Activated T-cell treated with anti-CD3 and anti-CD28 coated beads, Interleukin-2, amount 50 U/mL, for 24 hours (primary cell): ENCODE measurements at regions not wholly inside any gene's neighbourhood (a gene's known extent, or its start where the extent isn't known, plus 50 kb on each side); places are given as distances from the start of the nearest gene placed in this dataset.

ENCODE experiments used
- DNase-seq: peaks from one replicate; pipeline ENCODE4 v3.0.0-alpha.2; 2020
- H3K27ac Mint-ChIP-seq: 2 replicates; pipeline ENCODE4 v1.8.0; 2020; ENCODE audit warnings: mild to moderate bottlenecking, mixed read lengths
- H3K27me3 Mint-ChIP-seq: 2 replicates; pipeline ENCODE4 v1.8.0; 2020; ENCODE audit warnings: mixed read lengths
- H3K36me3 Mint-ChIP-seq: 2 replicates; pipeline ENCODE4 v1.8.0; 2020; ENCODE audit warnings: low read depth, mixed read lengths
- H3K4me1 Mint-ChIP-seq: 2 replicates; pipeline ENCODE4 v1.8.0; 2020; ENCODE audit warnings: low read depth, mixed read lengths
- H3K4me3 Mint-ChIP-seq: 2 replicates; pipeline ENCODE4 v1.8.0; 2020; ENCODE audit warnings: mild to moderate bottlenecking, moderate library complexity, mixed read lengths
- H3K9me3 Mint-ChIP-seq: 2 replicates; pipeline ENCODE4 v1.8.0; 2020; ENCODE audit warnings: mixed read lengths

GRCh38 chr3:14252321-14253021 is 73.9 kb downstream of the LSM3 start:
- H3K36me3 Mint-ChIP-seq, result no peaks in the 10 kb centered on the region
- H3K9me3 Mint-ChIP-seq, result no peaks in the 10 kb centered on the region
- no peak overlapping the region for H3K4me3 Mint-ChIP-seq
- H3K27me3 Mint-ChIP-seq, result no peaks in the 10 kb centered on the region
- no peak overlapping the region for H3K27ac Mint-ChIP-seq
- DNase-seq, result peak; percentile 17
- no peaks in the 10 kb centered on the region for H3K4me1 Mint-ChIP-seq

- H3K9me3 Mint-ChIP-seq, result no peaks in the 10 kb centered on the region
Observed at GRCh38 chr3:14253022-14253706, 74.5 kb downstream of the LSM3 start.

GRCh38 chr3:14253707-14254382 is 75.2 kb downstream of the LSM3 start:
- Mint-ChIP-seq H3K4me1 (no peaks in the 10 kb centered on the region), H3K4me3 (no peak overlapping the region), H3K36me3 (no peaks in the 10 kb centered on the region), H3K9me3 (no peaks in the 10 kb centered on the region), H3K27ac (no peak overlapping the region), H3K27me3 (no peaks in the 10 kb centered on the region)
- peak; percentile 6 for DNase-seq

More at GRCh38 chr3:14253022-14253706, 74.5 kb downstream of the LSM3 start:
- Mint-ChIP-seq H3K27ac (no peak overlapping the region), H3K4me1 (no peaks in the 10 kb centered on the region), H3K36me3 (no peaks in the 10 kb centered on the region), H3K4me3 (no peak overlapping the region), H3K27me3 (no peaks in the 10 kb centered on the region)
- DNase-seq, result no peak

GRCh38 chr3:14254812-14255702 is 76.4 kb downstream of the LSM3 start:
- DNase-seq, result no peak
- no peak overlapping the region for H3K27ac Mint-ChIP-seq
- H3K4me1 Mint-ChIP-seq, result no peaks in the 10 kb centered on the region
- H3K4me3 Mint-ChIP-seq, result no peak overlapping the region
- no peaks in the 10 kb centered on the region for H3K9me3 Mint-ChIP-seq
- H3K27me3 Mint-ChIP-seq, result no peaks in the 10 kb centered on the region
- no peaks in the 10 kb centered on the region for H3K36me3 Mint-ChIP-seq

- Mint-ChIP-seq H3K9me3 (no peaks in the 10 kb centered on the region), H3K27me3 (peaks cover 4% of the 10 kb centered on the region), H3K27ac (no peak overlapping the region), H3K4me1 (no peaks in the 10 kb centered on the region), H3K4me3 (no peak overlapping the region), H3K36me3 (no peaks in the 10 kb centered on the region)
- no peak for DNase-seq
Observed at GRCh38 chr3:14256046-14256445, 77.4 kb downstream of the LSM3 start.

GRCh38 chr3:14256561-14257342 is 78.1 kb downstream of the LSM3 start:
- H3K27me3 Mint-ChIP-seq, result peaks cover 4% of the 10 kb centered on the region
- no peak overlapping the region for H3K27ac Mint-ChIP-seq
- H3K4me1 Mint-ChIP-seq, result no peaks in the 10 kb centered on the region
- H3K9me3 Mint-ChIP-seq, result no peaks in the 10 kb centered on the region
- no peak for DNase-seq
- no peaks in the 10 kb centered on the region for H3K36me3 Mint-ChIP-seq
- no peak overlapping the region for H3K4me3 Mint-ChIP-seq

- Mint-ChIP-seq H3K27me3 (peaks cover 6% of the 10 kb centered on the region), H3K36me3 (no peaks in the 10 kb centered on the region), H3K4me1 (no peaks in the 10 kb centered on the region), H3K9me3 (no peaks in the 10 kb centered on the region), H3K27ac (no peak overlapping the region), H3K4me3 (no peak overlapping the region)
- DNase-seq, result no peak
Observed at GRCh38 chr3:14258906-14259904, 80.6 kb downstream of the LSM3 start.

- no peaks in the 10 kb centered on the region for H3K9me3 Mint-ChIP-seq
- H3K4me3 Mint-ChIP-seq, result no peak overlapping the region
- no peaks in the 10 kb centered on the region for H3K36me3 Mint-ChIP-seq
- peaks cover 6% of the 10 kb centered on the region for H3K27me3 Mint-ChIP-seq
- no peaks in the 10 kb centered on the region for H3K4me1 Mint-ChIP-seq
- no peak for DNase-seq
- H3K27ac Mint-ChIP-seq, result no peak overlapping the region
Observed at GRCh38 chr3:14260463-14260862, 81.8 kb downstream of the LSM3 start.

GRCh38 chr3:14261229-14261628 is 82.6 kb downstream of the LSM3 start:
- no peaks in the 10 kb centered on the region for H3K4me1 Mint-ChIP-seq
- no peaks in the 10 kb centered on the region for H3K9me3 Mint-ChIP-seq
- peaks cover 6% of the 10 kb centered on the region for H3K27me3 Mint-ChIP-seq
- H3K4me3 Mint-ChIP-seq, result no peak overlapping the region
- DNase-seq, result peak; percentile 85
- H3K27ac Mint-ChIP-seq, result no peak overlapping the region
- H3K36me3 Mint-ChIP-seq, result no peaks in the 10 kb centered on the region

- Mint-ChIP-seq H3K27me3 (peaks cover 6% of the 10 kb centered on the region), H3K9me3 (no peaks in the 10 kb centered on the region), H3K36me3 (no peaks in the 10 kb centered on the region)
Observed at GRCh38 chr3:14262212-14262611, 83.6 kb downstream of the LSM3 start.

GRCh38 chr3:14262867-14263266 is 84.2 kb downstream of the LSM3 start:
- peaks cover 6% of the 10 kb centered on the region for H3K27me3 Mint-ChIP-seq
- no peaks in the 10 kb centered on the region for H3K4me1 Mint-ChIP-seq
- H3K9me3 Mint-ChIP-seq, result no peaks in the 10 kb centered on the region

More at GRCh38 chr3:14262212-14262611, 83.6 kb downstream of the LSM3 start:
- no peak for DNase-seq
- no peak overlapping the region for H3K4me3 Mint-ChIP-seq
- no peak overlapping the region for H3K27ac Mint-ChIP-seq
- no peaks in the 10 kb centered on the region for H3K4me1 Mint-ChIP-seq

GRCh38 chr3:14263317-14264005 is 84.8 kb downstream of the LSM3 start:
- no peak overlapping the region for H3K27ac Mint-ChIP-seq
- no peak for DNase-seq

More at GRCh38 chr3:14262867-14263266, 84.2 kb downstream of the LSM3 start:
- Mint-ChIP-seq H3K36me3 (no peaks in the 10 kb centered on the region), H3K27ac (no peak overlapping the region), H3K4me3 (no peak overlapping the region)
- DNase-seq, result no peak

More at GRCh38 chr3:14263317-14264005, 84.8 kb downstream of the LSM3 start:
- peaks cover 6% of the 10 kb centered on the region for H3K27me3 Mint-ChIP-seq
- H3K9me3 Mint-ChIP-seq, result no peaks in the 10 kb centered on the region
- H3K4me1 Mint-ChIP-seq, result no peaks in the 10 kb centered on the region
- no peak overlapping the region for H3K4me3 Mint-ChIP-seq
- H3K36me3 Mint-ChIP-seq, result no peaks in the 10 kb centered on the region
